ENCODE measurements at regions not wholly inside any gene's neighbourhood (a gene's known extent, or its start where the extent isn't known, plus 50 kb on each side); places are given as distances from the start of the nearest gene placed in this dataset.

GRCh38 chr6:8810325-8810724 is 375.0 kb upstream of the SLC35B3 start:
- H3K9ac ChIP-seq (ENCODE audit: low read depth, low read length) = no peak overlapping the region
- H3K4me2 ChIP-seq (ENCODE audit: low read depth, low read length) = no peak overlapping the region
- TF ChIP-seq MAZ (IDR thresholded peaks at IDR 0.05; ENCODE audit: borderline replicate concordance, low read depth, low read length) (no peak), MXI1 (IDR thresholded peaks at IDR 0.05; ENCODE audit: borderline replicate concordance, low read depth, low read length) (no peak), ELK1 (IDR thresholded peaks at IDR 0.05; ENCODE audit: borderline replicate concordance, low read depth, low read length) (no peak), RAD21 (IDR thresholded peaks at IDR 0.05; ENCODE audit: low read length) (no peak), NFE2L2 (IDR thresholded peaks at IDR 0.05; ENCODE audit: low read depth, low read length) (no peak), FOS (IDR thresholded peaks at IDR 0.05; ENCODE audit: low read depth, low read length) (no peak), CEBPB (IDR thresholded peaks at IDR 0.05; ENCODE audit: low read depth, low read length) (no peak)
- H3K4me3 ChIP-seq (ENCODE audit: insufficient read depth, low read depth, low read length) = no peak overlapping the region
- ChIA-PET CTCF (no interaction called here), POLR2A (ENCODE audit: unreplicated experiment) (no interaction called here)
- ATAC-seq (ENCODE audit: low read depth) = no peak
- H3K4me1 ChIP-seq (ENCODE audit: control insufficient read depth, insufficient read depth, low read length) = no peaks in the 10 kb centered on the region
- H3K27me3 ChIP-seq (ENCODE audit: control insufficient read depth, insufficient read depth, low read length) = no peaks in the 10 kb centered on the region
- no peak overlapping the region for H2AFZ ChIP-seq (replicated peaks; ENCODE audit: low read length, poor library complexity)
- H2BK5ac ChIP-seq (ENCODE audit: low read depth, low read length, poor library complexity, severe bottlenecking) = no peak overlapping the region
- no peak overlapping the region for H3K27ac ChIP-seq (ENCODE audit: insufficient read depth, low read length)
- intact Hi-C loops (cut with micrococcal nuclease) (no loop called here), in situ Hi-C loops (cut with MboI; ENCODE audit: low sequenced_read_pairs) (no loop called here), dilution Hi-C loops (cut with HindIII; ENCODE audit: low sequenced_read_pairs, unreplicated experiment) (no loop called here)
- H2AK9ac ChIP-seq (replicated peaks; ENCODE audit: low read depth, low read length, poor library complexity) = no peak overlapping the region
- no TSS peak for BruUV-seq (replicated peaks)
- no peaks in the 10 kb centered on the region for H3K9me1 ChIP-seq (ENCODE audit: insufficient read depth, low read length)
- H3K18ac ChIP-seq (ENCODE audit: low read depth, low read length) = no peak overlapping the region
- no peak overlapping the region for H3K14ac ChIP-seq (replicated peaks; ENCODE audit: low read depth, low read length)
- no peak overlapping the region for H2AK5ac ChIP-seq (ENCODE audit: low read depth, low read length)
- peaks cover 16% of the 10 kb centered on the region for H3K9me3 ChIP-seq (ENCODE audit: control insufficient read depth, insufficient read depth, low read length)
- no peaks in the 10 kb centered on the region for H4K20me1 ChIP-seq (ENCODE audit: insufficient read depth, low read length)
- H2BK15ac ChIP-seq (ENCODE audit: low read depth, low read length) = no peak overlapping the region
- no peaks in the 10 kb centered on the region for H3K79me1 ChIP-seq (ENCODE audit: low read depth in 1 of 2, low read length in 2 of 2)
- no peak overlapping the region for H3K23ac ChIP-seq (ENCODE audit: low read depth, low read length)
- no peak overlapping the region for H2BK20ac ChIP-seq (ENCODE audit: low read depth, low read length)
- H4K8ac ChIP-seq (ENCODE audit: low read depth in 2 of 2, low read length in 2 of 2) = no peak overlapping the region
- DNase-seq = no peak
- no peak overlapping the region for H4K5ac ChIP-seq (ENCODE audit: low read depth, low read length)
- no peak overlapping the region for H3K4ac ChIP-seq (ENCODE audit: low read depth, low read length)
- no peak overlapping the region for H4K91ac ChIP-seq (ENCODE audit: insufficient read depth, low read depth, low read length)
- H3K56ac ChIP-seq (ENCODE audit: extremely low read depth, insufficient read depth, low read length) = no peak overlapping the region
- no peak overlapping the region for H2BK120ac ChIP-seq (ENCODE audit: low read depth, low read length)
- no peaks in the 10 kb centered on the region for H3K36me3 ChIP-seq (ENCODE audit: control insufficient read depth, insufficient read depth, low read length)
- no CpG with 5 or more reads among the region's 4 CpGs for WGBS, 2 experiments (ENCODE audit: extremely low coverage in 2 of 2, insufficient read length in 1 of 2)
